Hematopoietic multipotent progenitor cell treated with erythropoietin and hydrocortisone succinate and interleukin-3 and kit ligand, for 4 days (in vitro differentiated cells): ENCODE measurements at regions not wholly inside any gene's neighbourhood (a gene's known extent, or its start where the extent isn't known, plus 50 kb on each side); places are given as distances from the start of the nearest gene placed in this dataset.
"Not testable (repeated sequence)": the region's sequence is repeated elsewhere in the genome, so short reads cannot be mapped to it uniquely, and the experiment has no call there.

Experiments used
- DNase-seq: peaks from one replicate; pipeline ENCODE4 v3.0.0-alpha.2; 2015

DNA sequence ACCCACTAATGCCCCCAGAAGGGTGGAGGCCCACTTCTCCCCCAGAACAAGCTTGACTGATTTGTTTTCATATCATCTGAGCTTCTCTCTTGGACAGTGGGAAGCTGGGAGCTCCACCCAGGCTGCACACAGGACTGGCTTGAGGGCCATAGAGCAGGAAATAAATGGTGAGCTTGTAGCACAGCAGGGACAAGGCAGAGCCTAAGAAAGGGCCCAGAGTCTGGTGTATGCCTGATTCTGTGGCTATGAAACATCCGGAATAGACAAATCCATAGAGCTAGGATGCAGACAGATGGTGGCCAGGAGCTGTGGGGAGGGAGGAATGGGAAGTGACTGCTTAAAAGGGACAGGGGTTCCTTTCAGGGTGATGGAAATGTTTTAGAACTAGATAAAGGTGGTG is 79.0 kb downstream of the ARL6IP4 start:
- DNase-seq = no peak

GRCh38 chr12:123058980-123059379 is 78.5 kb downstream of the ARL6IP4 start:
- DNase-seq = no peak

GRCh38 chr12:123058481-123058880 is 78.0 kb downstream of the ARL6IP4 start:
- DNase-seq = no peak

- DNase-seq = no peak
Observed at GRCh38 chr12:123057513-123058265, 77.2 kb downstream of the ARL6IP4 start.

GRCh38 chr12:123056709-123057108 is 76.2 kb downstream of the ARL6IP4 start:
- no peak for DNase-seq

- no peak for DNase-seq
Observed at GRCh38 chr12:123056053-123056452, 75.6 kb downstream of the ARL6IP4 start.

DNA sequence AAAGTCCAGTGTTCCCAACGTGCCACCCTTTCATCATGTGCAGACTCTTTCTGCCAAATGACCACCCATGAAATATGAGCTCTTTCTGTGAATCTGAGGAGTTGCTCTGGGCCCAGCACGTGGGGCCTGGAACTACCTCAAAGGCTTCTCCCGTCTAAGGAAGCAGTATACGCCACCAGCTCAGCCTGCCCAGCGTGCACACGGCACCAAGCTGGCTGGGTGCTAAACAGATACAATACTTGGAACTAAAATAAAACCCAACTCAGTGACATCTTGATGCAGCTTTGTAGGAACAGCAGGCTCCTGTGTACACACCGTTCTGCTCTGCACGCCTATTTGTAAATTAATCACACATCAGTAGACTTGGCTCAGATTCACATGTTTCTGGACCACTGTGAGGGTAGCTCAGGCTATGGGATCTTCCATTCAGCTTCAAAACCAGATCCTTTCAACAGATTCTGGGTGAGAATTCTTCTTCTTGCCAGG is 74.8 kb downstream of the ARL6IP4 start:
- DNase-seq = no peak

- no peak for DNase-seq
Observed at GRCh38 chr12:123054371-123054770, 73.9 kb downstream of the ARL6IP4 start.

- DNase-seq = no peak
Observed at GRCh38 chr12:123051556-123051955, 71.1 kb downstream of the ARL6IP4 start.

- peak; percentile 35 for DNase-seq
Observed at GRCh38 chr12:123050913-123051312, 70.4 kb downstream of the ARL6IP4 start.

DNA sequence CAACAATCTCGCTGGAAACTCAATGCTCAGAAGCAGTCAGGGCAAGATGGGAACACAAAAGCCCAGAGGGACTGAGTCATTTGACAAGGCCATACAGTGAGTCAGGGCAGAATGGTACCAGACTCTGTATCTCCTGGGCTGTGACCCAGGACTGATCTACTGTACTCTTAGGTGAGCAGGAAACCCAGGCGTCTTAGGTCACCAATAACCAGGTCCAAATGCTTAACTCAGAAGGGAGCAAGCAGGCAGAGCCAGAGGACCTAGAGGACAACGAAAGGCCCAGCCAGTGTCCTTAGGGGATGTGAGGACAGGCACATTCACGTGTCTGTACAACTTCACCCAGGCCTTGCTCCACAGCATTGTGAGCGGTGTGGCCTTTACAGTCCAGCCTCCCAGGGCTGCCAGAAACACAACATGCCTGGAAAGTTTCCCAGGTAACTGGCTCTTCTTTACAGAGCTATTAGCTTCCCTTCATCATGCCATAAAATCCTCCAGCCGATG is 69.9 kb downstream of the ARL6IP4 start:
- no peak for DNase-seq

- DNase-seq = no peak
Observed at GRCh38 chr12:123049398-123050240, 69.1 kb downstream of the ARL6IP4 start.

DNA sequence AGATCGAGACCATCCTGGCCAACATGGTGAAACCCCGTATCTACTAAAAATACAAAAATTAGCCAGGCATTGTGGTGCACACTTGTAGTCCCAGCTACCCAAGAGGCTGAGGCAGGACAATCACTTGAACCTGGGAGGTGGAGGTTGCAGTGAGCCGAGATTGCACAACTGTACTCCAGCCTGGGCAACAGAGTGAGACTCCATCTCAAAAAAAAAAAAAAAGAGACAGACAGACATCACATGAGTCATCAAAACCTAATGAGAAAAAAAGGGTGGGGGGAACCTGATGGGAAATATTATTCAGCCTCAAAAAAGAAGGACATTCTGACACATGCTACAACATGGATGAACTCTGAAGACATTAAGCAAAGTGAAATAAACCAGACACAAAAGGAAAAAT is 67.4 kb downstream of the ARL6IP4 start:
- DNase-seq = not testable (repeated sequence)

DNA sequence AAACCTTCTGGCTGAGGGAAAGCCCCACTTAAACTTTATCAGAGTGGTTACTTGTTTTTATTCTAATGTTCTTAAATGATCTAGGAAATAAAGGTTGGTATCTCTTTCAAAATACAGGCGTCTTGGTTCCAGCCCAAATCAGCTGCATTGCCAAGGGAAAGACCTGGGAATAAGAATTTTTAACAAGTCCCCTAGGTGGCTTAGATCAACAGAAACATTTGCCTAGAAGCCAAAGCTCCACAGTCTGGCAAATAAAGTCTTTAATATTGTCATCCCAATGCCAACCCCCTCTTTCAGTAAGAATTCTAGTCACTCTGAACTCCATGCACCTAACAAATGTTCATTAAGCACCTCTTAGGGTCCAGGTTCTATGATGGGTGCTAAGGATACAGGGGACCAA is 66.8 kb downstream of the ARL6IP4 start:
- DNase-seq = no peak

DNA sequence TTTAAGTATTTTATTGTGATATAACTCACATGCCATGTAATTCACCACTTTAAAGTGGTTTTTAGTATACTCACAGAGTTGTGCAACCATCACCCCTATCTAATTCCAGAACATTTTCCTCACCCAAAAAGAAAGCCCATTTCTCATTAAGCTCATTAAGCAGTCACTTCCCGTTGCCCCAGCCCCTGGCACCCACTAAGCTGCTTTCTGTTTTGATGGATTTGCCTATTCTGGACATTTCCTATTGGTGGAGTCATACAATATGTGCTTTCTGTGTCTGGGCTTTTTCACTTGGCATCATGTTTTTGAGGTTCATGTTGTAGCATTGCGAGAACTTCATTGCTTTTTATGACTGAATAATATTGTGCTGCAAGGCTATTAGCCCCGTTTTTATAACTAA is 66.0 kb downstream of the ARL6IP4 start:
- DNase-seq = no peak

- no peak for DNase-seq
Observed at GRCh38 chr12:123045678-123046077, 65.2 kb downstream of the ARL6IP4 start.

GRCh38 chr12:123044351-123044750 is 63.9 kb downstream of the ARL6IP4 start:
- DNase-seq = no peak

- DNase-seq = peak; percentile 91
Observed at GRCh38 chr12:123043536-123044001, 63.1 kb downstream of the ARL6IP4 start.

GRCh38 chr12:123042833-123043232 is 62.4 kb downstream of the ARL6IP4 start:
- no peak for DNase-seq

- DNase-seq = no peak
Observed at GRCh38 chr12:123041811-123042655, 61.6 kb downstream of the ARL6IP4 start.

DNA sequence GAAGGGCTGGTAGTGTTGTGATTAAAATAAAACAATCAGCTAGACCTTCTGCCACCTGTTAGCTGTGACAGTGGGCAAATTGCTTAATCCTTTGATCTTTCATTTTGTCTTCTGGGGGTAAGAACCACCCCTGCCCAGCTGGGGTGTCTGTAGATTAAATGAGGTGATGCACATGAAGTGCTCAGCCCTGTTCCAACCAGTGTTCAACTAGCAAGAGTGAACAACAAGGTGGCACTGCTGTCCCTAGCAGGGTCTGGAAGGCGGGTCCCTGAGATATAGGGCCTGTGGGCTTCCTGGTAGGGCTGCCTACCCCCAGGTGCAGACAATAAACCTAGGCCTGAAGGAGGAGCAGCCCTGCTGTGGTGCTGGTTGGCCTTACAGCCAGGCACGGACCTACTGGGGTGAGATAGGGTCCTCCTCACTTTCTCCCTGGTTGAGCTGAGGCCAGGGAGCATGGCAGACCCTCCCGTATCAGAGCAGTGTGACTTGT is 60.6 kb downstream of the ARL6IP4 start:
- DNase-seq = peak; percentile 63

DNA sequence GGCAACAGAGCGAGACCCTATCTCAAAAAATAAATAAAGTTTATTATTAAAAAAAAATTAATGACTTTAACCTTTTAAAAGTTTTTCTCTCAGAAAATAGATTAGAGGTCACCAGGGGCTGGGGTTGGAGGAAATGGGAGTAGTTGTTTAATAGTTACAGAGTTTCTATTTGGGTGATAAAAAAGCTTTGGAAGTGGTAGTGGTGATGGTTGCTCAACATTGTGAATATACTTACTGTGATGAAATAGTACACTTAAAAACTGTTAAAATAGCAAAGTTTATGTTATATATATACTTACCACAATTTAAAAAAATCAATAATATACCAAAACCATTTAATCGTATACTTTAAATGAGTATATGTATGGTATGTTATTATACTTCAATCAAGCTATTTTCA is 59.6 kb downstream of the ARL6IP4 start:
- no peak for DNase-seq

DNA sequence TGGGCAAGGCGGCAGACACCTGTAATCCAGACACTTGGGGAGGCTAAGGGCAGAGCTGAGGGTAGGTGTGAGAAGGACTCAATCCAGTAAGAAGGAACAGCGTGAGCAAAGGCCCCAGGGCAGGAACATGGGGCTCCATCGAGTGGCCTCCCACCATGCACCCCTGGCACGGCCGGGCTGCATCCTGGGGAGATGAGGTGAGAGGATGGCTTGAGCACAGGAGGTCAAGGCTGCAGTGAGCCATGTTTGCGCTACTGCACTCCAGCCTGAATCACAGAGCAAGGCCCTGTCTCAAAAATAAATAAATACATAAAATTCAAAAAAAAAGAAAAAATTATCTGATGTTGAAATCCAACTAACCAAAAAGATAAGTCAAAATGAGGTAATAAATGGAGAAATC is 58.5 kb downstream of the ARL6IP4 start:
- no peak for DNase-seq
